Endothelial cell of umbilical vein (primary cell): ENCODE measurements at regions not wholly inside any gene's neighbourhood (a gene's known extent, or its start where the extent isn't known, plus 50 kb on each side); places are given as distances from the start of the nearest gene placed in this dataset.

Source experiments
- BruUV-seq: library from RNA; stranded (reverse); fragments of 400-500 nt; replicated peaks from 2 replicates; lab custom pipeline; 2021; lab: Mats Ljungman, UMichigan
- CTCF ChIA-PET: fragments of 300-600, 350-600 bp; sonication (Branson Sonifier 250); formaldehyde crosslinking; loops from one replicate; lab custom pipeline; 2021; ENCODE audit warnings: antibody characterized with exemption, inconsistent platforms; lab: Charles Lee
- POLR2A ChIA-PET: fragments of 300-600, 350-600 bp; sonication (Branson Sonifier 250); formaldehyde crosslinking; loops from one replicate; lab custom pipeline; 2021; ENCODE audit warnings: antibody characterized with exemption, inconsistent platforms; lab: Charles Lee
- DNase-seq: peaks from one replicate; pipeline ENCODE4 v3.0.0-alpha.2; 2011; ENCODE audit warnings: low read depth, low spot score
- FAIRE-seq: peaks from 2 replicates; lab custom pipeline; 2011; peaks lifted over from hg19 to GRCh38; lab: Jason Lieb, UNC
- H2AFZ ChIP-seq: 2 replicates; pipeline ENCODE4 v1.6.0; 2012; ENCODE audit warnings: low read depth, low read length, control low read depth, inconsistent platforms
- H3K27ac ChIP-seq: 2 replicates; pipeline ENCODE4 v1.5.1; 2011; ENCODE audit warnings: low read depth, mild to moderate bottlenecking, control low read depth, low read length, moderate library complexity; ENCODE audit not compliant: insufficient read depth
- H3K27me3 ChIP-seq, 2 experiments: 2 replicates each; pipeline versions ENCODE4 v1.6.0 to v1.6.1; 2011; ENCODE audit warnings: low read length in 2 of 2, mixed read lengths in 1 of 2; ENCODE audit not compliant: control insufficient read depth in 2 of 2, insufficient read depth in 2 of 2
- H3K36me3 ChIP-seq, 2 experiments: 2 replicates in 1 of 2; 3 replicates in 1 of 2; pipeline ENCODE4 v1.5.1; 2011; ENCODE audit warnings: low read length in 2 of 2, mild to moderate bottlenecking in 1 of 2, moderate library complexity in 1 of 2; ENCODE audit not compliant: control insufficient read depth in 2 of 2, insufficient read depth in 2 of 2; ENCODE audit errors: extremely low read depth in 1 of 2
- H3K4me1 ChIP-seq: 3 replicates; pipeline ENCODE4 v1.5.1; 2011; ENCODE audit warnings: mild to moderate bottlenecking, low read length; ENCODE audit not compliant: control insufficient read depth, insufficient read depth; ENCODE audit errors: extremely low read depth
- H3K4me2 ChIP-seq: 2 replicates; pipeline ENCODE4 v1.6.1; 2011; ENCODE audit warnings: low read length, control low read depth, mixed read lengths; ENCODE audit not compliant: insufficient read depth
- H3K4me3 ChIP-seq, 3 experiments: fragments of 200-600 bp in 1 of 3; sonication (generic), shearing (Covaris generic) in 1 of 3; replicated peaks in 1 of 3; 2 replicates each; pipeline ENCODE4 v1.5.1; 2011 to 2016; ENCODE audit warnings: control low read depth in 3 of 3, low read length in 3 of 3, mild to moderate bottlenecking in 2 of 3, inconsistent platforms in 1 of 3, low read depth in 1 of 3, moderate library complexity in 1 of 3; ENCODE audit not compliant: insufficient read depth in 1 of 3
- H3K79me2 ChIP-seq: 2 replicates; pipeline ENCODE4 v1.6.0; 2012; ENCODE audit warnings: low read length, inconsistent platforms; ENCODE audit not compliant: control insufficient read depth, insufficient read depth
- H3K9ac ChIP-seq: replicated peaks from 2 replicates; pipeline ENCODE3; 2011; ENCODE audit warnings: low read length, control low read depth; ENCODE audit not compliant: insufficient read depth; ENCODE audit errors: extremely low read depth
- H3K9me1 ChIP-seq: replicated peaks from 3 replicates; pipeline ENCODE4 v1.6.0; 2011; ENCODE audit warnings: mild to moderate bottlenecking, low read length; ENCODE audit not compliant: control insufficient read depth, insufficient read depth; ENCODE audit errors: extremely low read depth
- H3K9me3 ChIP-seq: replicated peaks from 2 replicates; pipeline ENCODE4 v1.5.1; 2012; ENCODE audit warnings: low read length, inconsistent platforms; ENCODE audit not compliant: control insufficient read depth, insufficient read depth
- H4K20me1 ChIP-seq: replicated peaks from 2 replicates; pipeline ENCODE3; 2011; ENCODE audit warnings: mild to moderate bottlenecking, low read length; ENCODE audit not compliant: control insufficient read depth, insufficient read depth; ENCODE audit errors: extremely low read depth
- CTCF ChIP-seq, 2 donors: IDR thresholded peaks; 1 replicate in 1 of 2; 2 replicates in 1 of 2; pipeline ENCODE4 v1.5.1; 2011; ENCODE audit warnings: low read length in 2 of 2, mild to moderate bottlenecking in 2 of 2, moderate library complexity in 2 of 2, control low read depth in 1 of 2, inconsistent platforms in 1 of 2, low read depth in 1 of 2; ENCODE audit not compliant: insufficient read depth in 1 of 2; ENCODE audit errors: extremely low read depth in 1 of 2
- EZH2 ChIP-seq: IDR thresholded peaks from 2 replicates; pipeline ENCODE4 v1.6.1; 2012; ENCODE audit warnings: borderline replicate concordance, low read depth, mild to moderate bottlenecking, moderate library complexity, low read length, inconsistent platforms; ENCODE audit not compliant: severe bottlenecking
- FOS ChIP-seq: IDR thresholded peaks from 2 replicates; pipeline ENCODE4 v1.6.1; 2011; ENCODE audit warnings: mild to moderate bottlenecking, low read length, moderate library complexity, borderline replicate concordance; ENCODE audit not compliant: insufficient read depth
- GATA2 ChIP-seq: IDR thresholded peaks from 2 replicates; pipeline ENCODE4 v1.7.0; 2011; ENCODE audit warnings: low read depth, mild to moderate bottlenecking, moderate library complexity, mixed read lengths, low read length; ENCODE audit not compliant: insufficient read length, insufficient read depth
- JUN ChIP-seq: IDR thresholded peaks from 2 replicates; pipeline ENCODE4 v1.6.1; 2011; ENCODE audit warnings: borderline replicate concordance, low read depth; ENCODE audit not compliant: insufficient read length, insufficient read depth
- MAX ChIP-seq: IDR thresholded peaks from 2 replicates; pipeline ENCODE4 v1.6.1; 2011; ENCODE audit not compliant: insufficient read depth, insufficient read length
- MYC ChIP-seq: IDR thresholded peaks from one replicate; pipeline ENCODE4 v1.6.1; 2011; ENCODE audit warnings: mild to moderate bottlenecking, low read depth, low read length
- POLR2A ChIP-seq: IDR thresholded peaks from 2 replicates; pipeline ENCODE4 v1.6.1; 2012; ENCODE audit warnings: low read depth, mild to moderate bottlenecking, control low read depth, low read length
- POLR2AphosphoS5 ChIP-seq: IDR thresholded peaks from 2 replicates; pipeline ENCODE4 v1.6.1; 2012; ENCODE audit warnings: low read depth, mild to moderate bottlenecking, control low read depth, low read length, moderate library complexity; ENCODE audit not compliant: insufficient read depth
- dilution Hi-C: fragments of 300-500 bp; cut with MboI; formaldehyde crosslinking; loops from one replicate; pipeline ENCODE4 v1.15.0; 2019; ENCODE audit warnings: low sequenced_read_pairs; ENCODE audit not compliant: extremely low pct_ligation_motif_present
- intact Hi-C: fragments of 100-400 bp; cut with micrococcal nuclease; formaldehyde crosslinking; loops from one replicate; pipeline ENCODE4 v1.10.0; 2022

GRCh38 chr10:1881636-1882035 is 144.3 kb upstream of the ADARB2 start:
- Histone ChIP-seq H3K27ac (no peak overlapping the region), H2AFZ (no peak overlapping the region), H3K4me1 (no peaks in the 10 kb centered on the region), H3K27me3 (no peaks in the 10 kb centered on the region), H4K20me1 (no peaks in the 10 kb centered on the region), H3K9me1 (no peaks in the 10 kb centered on the region), H3K4me2 (no peak overlapping the region), H3K36me3 (no peaks in the 10 kb centered on the region), H3K9ac (no peak overlapping the region), H3K4me3 (no peak overlapping the region), H3K9me3 (peaks cover 1% of the 10 kb centered on the region), H3K79me2 (no peaks in the 10 kb centered on the region)
- TF ChIP-seq EZH2 (no peak), POLR2AphosphoS5 (no peak)
- DNase-seq (no peak), FAIRE-seq (no peak)
- dilution Hi-C loops (no loop called here), intact Hi-C loops (no loop called here)
- ChIA-PET CTCF (no interaction called here), POLR2A (no interaction called here)
- BruUV-seq, result no TSS peak

- H3K4me3 ChIP-seq, result no peak overlapping the region
- no TSS peak for BruUV-seq
- H3K36me3 ChIP-seq, result no peaks in the 10 kb centered on the region
- no peak overlapping the region for H2AFZ ChIP-seq
- intact Hi-C loops, result no loop called here
- no peak overlapping the region for H3K4me2 ChIP-seq
- no peaks in the 10 kb centered on the region for H4K20me1 ChIP-seq
- no peaks in the 10 kb centered on the region for H3K9me1 ChIP-seq
- no peaks in the 10 kb centered on the region for H3K4me1 ChIP-seq
- FAIRE-seq (no peak), DNase-seq (no peak)
- CTCF ChIA-PET, result no interaction called here
- TF ChIP-seq GATA2, result no peak
- TF ChIP-seq FOS, result no peak
- TF ChIP-seq CTCF (IDR thresholded peaks at IDR 0.05; ENCODE audit: extremely low read depth in 1 of 2, insufficient read depth in 1 of 2, low read depth in 1 of 2, low read length in 2 of 2), result no peak
- TF ChIP-seq EZH2, result no peak
- no peak for TF ChIP-seq POLR2AphosphoS5
- no peak for TF ChIP-seq POLR2A
- TF ChIP-seq JUN, result no peak
- TF ChIP-seq MYC, result no peak
- TF ChIP-seq MAX, result no peak
- no peak overlapping the region for H3K9ac ChIP-seq
- H3K79me2 ChIP-seq, result no peaks in the 10 kb centered on the region
- dilution Hi-C loops, result no loop called here
- H3K9me3 ChIP-seq, result peaks cover 3% of the 10 kb centered on the region
- H3K27me3 ChIP-seq, result no peaks in the 10 kb centered on the region
- no peak overlapping the region for H3K27ac ChIP-seq
- POLR2A ChIA-PET, result no interaction called here
Measured at GRCh38 chr10:1874533-1874932, 137.2 kb upstream of the ADARB2 start.
